ENCODE measurements at regions not wholly inside any gene's neighbourhood (a gene's known extent, or its start where the extent isn't known, plus 50 kb on each side); places are given as distances from the start of the nearest gene placed in this dataset.
"Not testable (repeated sequence)": the region's sequence is repeated elsewhere in the genome, so short reads cannot be mapped to it uniquely, and the experiment has no call there.

GRCh38 chr11:134724779-134725140 lies 312.7 kb upstream of the B3GAT1 start:
- no peak for DNase-seq
- Mint-ChIP-seq H3K36me3 (ENCODE audit: low read depth) (no peaks in the 10 kb centered on the region), H3K4me3 (no peak overlapping the region), H3K27me3 (peaks cover 32% of the 10 kb centered on the region), H3K9me3 (no peaks in the 10 kb centered on the region), H3K4me1 (no peaks in the 10 kb centered on the region), H3K27ac (no peak overlapping the region)
- ATAC-seq, result no peak

GRCh38 chr11:134724106-134724778 lies 312.2 kb upstream of the B3GAT1 start:
- Mint-ChIP-seq H3K4me1 (no peaks in the 10 kb centered on the region), H3K36me3 (ENCODE audit: low read depth) (no peaks in the 10 kb centered on the region), H3K9me3 (no peaks in the 10 kb centered on the region), H3K4me3 (no peak overlapping the region), H3K27ac (no peak overlapping the region), H3K27me3 (peaks cover 32% of the 10 kb centered on the region)
- no peak for DNase-seq
- no peak for ATAC-seq

- not testable (repeated sequence) for H3K9me3 Mint-ChIP-seq; H3K4me3 Mint-ChIP-seq; DNase-seq; ATAC-seq; H3K27ac Mint-ChIP-seq; H3K36me3 Mint-ChIP-seq (ENCODE audit: low read depth); H3K4me1 Mint-ChIP-seq
- peaks cover 24% of the 10 kb centered on the region for H3K27me3 Mint-ChIP-seq
Observed at GRCh38 chr11:134720691-134721070, 308.6 kb upstream of the B3GAT1 start.

- H3K27me3 Mint-ChIP-seq, result peaks cover 19% of the 10 kb centered on the region
- H3K4me3 Mint-ChIP-seq; H3K9me3 Mint-ChIP-seq; H3K36me3 Mint-ChIP-seq (ENCODE audit: low read depth); H3K4me1 Mint-ChIP-seq; ATAC-seq; DNase-seq; H3K27ac Mint-ChIP-seq: not testable (repeated sequence)
Observed at GRCh38 chr11:134719940-134720690, 308.1 kb upstream of the B3GAT1 start.

GRCh38 chr11:134719397-134719796 lies 307.4 kb upstream of the B3GAT1 start:
- H3K9me3 Mint-ChIP-seq, result no peaks in the 10 kb centered on the region
- no peaks in the 10 kb centered on the region for H3K36me3 Mint-ChIP-seq (ENCODE audit: low read depth)
- H3K27me3 Mint-ChIP-seq, result peaks cover 18% of the 10 kb centered on the region
- H3K4me1 Mint-ChIP-seq, result no peaks in the 10 kb centered on the region
- H3K4me3 Mint-ChIP-seq, result no peak overlapping the region
- no peak for DNase-seq
- H3K27ac Mint-ChIP-seq, result no peak overlapping the region
- no peak for ATAC-seq

GRCh38 chr11:134716582-134716981 lies 304.5 kb upstream of the B3GAT1 start:
- Mint-ChIP-seq H3K9me3 (no peaks in the 10 kb centered on the region), H3K27ac (no peak overlapping the region), H3K27me3 (peaks cover 8% of the 10 kb centered on the region), H3K4me3 (no peak overlapping the region), H3K36me3 (ENCODE audit: low read depth) (no peaks in the 10 kb centered on the region), H3K4me1 (no peaks in the 10 kb centered on the region)
- ATAC-seq (no peak), DNase-seq (no peak)

- Mint-ChIP-seq H3K27ac (no peak overlapping the region), H3K4me3 (no peak overlapping the region), H3K27me3 (peaks cover 8% of the 10 kb centered on the region), H3K4me1 (no peaks in the 10 kb centered on the region), H3K36me3 (ENCODE audit: low read depth) (no peaks in the 10 kb centered on the region), H3K9me3 (no peaks in the 10 kb centered on the region)
- no peak for ATAC-seq
- no peak for DNase-seq
Observed at GRCh38 chr11:134714021-134714656, 302.1 kb upstream of the B3GAT1 start.

GRCh38 chr11:134712228-134713145 lies 300.4 kb upstream of the B3GAT1 start:
- H3K36me3 Mint-ChIP-seq (ENCODE audit: low read depth), result no peaks in the 10 kb centered on the region
- no peaks in the 10 kb centered on the region for H3K4me1 Mint-ChIP-seq
- DNase-seq, result no peak
- H3K4me3 Mint-ChIP-seq, result no peak overlapping the region
- no peak for ATAC-seq
- no peaks in the 10 kb centered on the region for H3K9me3 Mint-ChIP-seq
- peaks cover 8% of the 10 kb centered on the region for H3K27me3 Mint-ChIP-seq
- H3K27ac Mint-ChIP-seq, result no peak overlapping the region

GRCh38 chr11:134711588-134711987 lies 299.5 kb upstream of the B3GAT1 start:
- DNase-seq, result no peak
- Mint-ChIP-seq H3K36me3 (ENCODE audit: low read depth) (no peaks in the 10 kb centered on the region), H3K4me1 (no peaks in the 10 kb centered on the region), H3K9me3 (no peaks in the 10 kb centered on the region), H3K27me3 (peaks cover 4% of the 10 kb centered on the region), H3K4me3 (no peak overlapping the region), H3K27ac (no peak overlapping the region)
- ATAC-seq, result no peak

GRCh38 chr11:134710861-134711407 lies 298.9 kb upstream of the B3GAT1 start:
- no peak overlapping the region for H3K4me3 Mint-ChIP-seq
- H3K27ac Mint-ChIP-seq, result no peak overlapping the region

GRCh38 chr11:134705858-134706257 lies 293.8 kb upstream of the B3GAT1 start:
- H3K4me3 Mint-ChIP-seq, result no peak overlapping the region
- no peak for ATAC-seq
- no peaks in the 10 kb centered on the region for H3K36me3 Mint-ChIP-seq (ENCODE audit: low read depth)
- no peak overlapping the region for H3K27ac Mint-ChIP-seq
- no peak for DNase-seq
- no peaks in the 10 kb centered on the region for H3K9me3 Mint-ChIP-seq
- H3K4me1 Mint-ChIP-seq, result no peaks in the 10 kb centered on the region
- peaks cover 4% of the 10 kb centered on the region for H3K27me3 Mint-ChIP-seq

More at GRCh38 chr11:134710861-134711407, 298.9 kb upstream of the B3GAT1 start:
- DNase-seq (no peak), ATAC-seq (no peak)
- H3K36me3 Mint-ChIP-seq (ENCODE audit: low read depth), result no peaks in the 10 kb centered on the region
- no peaks in the 10 kb centered on the region for H3K4me1 Mint-ChIP-seq
- H3K9me3 Mint-ChIP-seq, result no peaks in the 10 kb centered on the region
- peaks cover 6% of the 10 kb centered on the region for H3K27me3 Mint-ChIP-seq

GRCh38 chr11:134702827-134703226 lies 290.8 kb upstream of the B3GAT1 start:
- no peak overlapping the region for H3K27ac Mint-ChIP-seq
- no peaks in the 10 kb centered on the region for H3K36me3 Mint-ChIP-seq (ENCODE audit: low read depth)
- ATAC-seq, result no peak
- no peak overlapping the region for H3K4me3 Mint-ChIP-seq
- DNase-seq, result no peak
- H3K9me3 Mint-ChIP-seq, result no peaks in the 10 kb centered on the region
- peaks cover 11% of the 10 kb centered on the region for H3K27me3 Mint-ChIP-seq
- H3K4me1 Mint-ChIP-seq, result no peaks in the 10 kb centered on the region

GRCh38 chr11:134701564-134702165 lies 289.6 kb upstream of the B3GAT1 start:
- Mint-ChIP-seq H3K4me3 (no peak overlapping the region), H3K4me1 (no peaks in the 10 kb centered on the region), H3K36me3 (ENCODE audit: low read depth) (no peaks in the 10 kb centered on the region), H3K27ac (no peak overlapping the region), H3K9me3 (no peaks in the 10 kb centered on the region), H3K27me3 (peaks cover 10% of the 10 kb centered on the region)
- ATAC-seq (no peak), DNase-seq (no peak)

All from activated naive CD8-positive, alpha-beta T cell treated with anti-CD3 and anti-CD28 coated beads, Interleukin-2, amount 50 U/mL, for 24 hours (primary cell).